HG03521 (cell line): ENCODE measurements at regions not wholly inside any gene's neighbourhood (a gene's known extent, or its start where the extent isn't known, plus 50 kb on each side); places are given as distances from the start of the nearest gene placed in this dataset.

Experiments
- ATAC-seq: cut with Tn5 transposase; IDR thresholded peaks from one replicate; pipeline ENCODE4 v1.9.1; 2021; ENCODE audit warnings: mild to moderate bottlenecking, moderate library complexity; ENCODE audit not compliant: unreplicated experiment

DNA sequence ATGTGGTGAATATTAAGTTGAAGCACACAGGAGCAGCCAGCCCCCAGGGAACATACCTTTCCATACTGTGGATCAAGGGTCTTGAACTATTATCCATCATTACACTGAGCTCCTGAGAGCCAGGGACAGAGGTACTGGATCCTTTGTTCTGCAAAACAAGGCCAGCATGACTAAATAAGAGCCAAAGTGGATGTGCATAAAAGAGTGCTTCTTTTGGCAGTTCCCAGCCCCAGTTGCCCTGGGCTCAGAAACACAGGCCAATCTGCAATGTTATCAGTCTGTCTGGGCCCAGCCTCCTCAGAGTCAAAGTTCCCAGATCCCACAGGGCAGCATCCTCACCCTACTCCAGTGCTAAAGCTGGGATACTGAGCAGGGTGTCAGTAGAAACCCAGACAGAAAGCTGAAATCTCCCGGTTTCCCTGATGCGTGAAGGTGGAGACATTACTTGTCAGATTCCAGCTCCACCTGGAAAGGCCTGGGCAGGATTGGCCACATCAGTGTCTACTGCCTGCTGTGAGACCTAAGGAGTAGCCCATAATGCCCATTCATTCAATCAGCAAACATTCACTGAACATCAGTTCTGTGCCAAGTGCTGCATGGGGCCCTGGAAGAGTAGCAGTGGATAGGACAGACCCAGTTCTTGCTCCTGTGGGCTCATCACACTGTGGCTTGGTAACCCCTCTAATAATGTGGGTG is 342.7 kb downstream of the CXCL12 start:
- no peak for ATAC-seq

- ATAC-seq: no peak
Observed at GRCh38 chr10:44039599-44039998, 345.3 kb downstream of the CXCL12 start.

DNA sequence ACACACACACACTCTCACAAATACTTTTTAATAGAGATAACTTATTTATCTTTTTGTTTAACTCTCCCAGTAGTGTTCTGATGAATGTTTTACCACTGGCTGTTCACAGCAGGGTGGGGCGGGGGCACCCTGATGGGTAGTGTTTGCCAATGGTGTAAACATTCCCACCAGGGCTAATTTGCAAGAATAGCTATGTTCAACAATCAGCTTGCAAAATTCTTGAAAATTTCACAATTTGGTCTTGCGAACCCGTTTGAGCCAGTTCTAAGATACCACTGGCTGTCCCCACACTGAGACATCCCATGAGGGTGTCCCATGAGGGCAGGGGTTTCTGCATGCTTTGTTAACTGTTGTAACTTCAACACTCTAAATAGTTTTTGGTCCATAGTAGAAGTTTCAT is 348.5 kb downstream of the CXCL12 start:
- no peak for ATAC-seq

DNA sequence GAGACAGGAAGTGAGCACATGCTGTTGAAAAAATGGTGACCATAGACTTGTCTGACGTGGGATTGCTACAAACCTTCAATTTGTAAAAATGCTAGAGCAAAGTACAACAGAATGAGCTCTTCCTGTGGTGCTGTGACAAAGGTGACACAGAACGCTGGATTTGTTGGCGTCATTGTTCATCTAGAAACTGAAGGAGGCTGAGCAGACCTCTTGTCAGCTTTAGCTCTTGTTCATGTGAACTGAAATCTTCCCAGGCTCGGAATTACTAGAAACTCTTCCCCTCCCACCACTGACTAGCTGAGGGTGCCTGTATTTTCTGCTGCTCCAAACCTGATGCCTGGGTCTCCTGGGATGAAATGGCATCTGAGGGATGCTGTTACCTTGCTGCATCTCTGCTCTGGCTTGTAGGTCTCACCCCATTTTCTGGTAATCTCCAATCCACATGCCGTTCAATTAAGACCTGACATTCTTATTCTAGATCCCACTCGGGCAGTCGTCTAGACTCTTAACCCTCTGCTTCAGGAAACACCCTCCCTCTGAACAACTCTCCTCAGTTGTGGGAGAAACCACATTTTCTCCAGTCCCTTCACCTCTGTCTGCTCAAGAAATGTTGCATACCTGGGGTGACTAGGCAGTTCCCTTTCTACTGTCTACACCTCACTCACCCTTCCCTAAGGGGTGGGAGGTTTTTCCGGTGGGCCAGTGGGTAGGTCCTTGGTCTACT is 349.3 kb downstream of the CXCL12 start:
- ATAC-seq: no peak

DNA sequence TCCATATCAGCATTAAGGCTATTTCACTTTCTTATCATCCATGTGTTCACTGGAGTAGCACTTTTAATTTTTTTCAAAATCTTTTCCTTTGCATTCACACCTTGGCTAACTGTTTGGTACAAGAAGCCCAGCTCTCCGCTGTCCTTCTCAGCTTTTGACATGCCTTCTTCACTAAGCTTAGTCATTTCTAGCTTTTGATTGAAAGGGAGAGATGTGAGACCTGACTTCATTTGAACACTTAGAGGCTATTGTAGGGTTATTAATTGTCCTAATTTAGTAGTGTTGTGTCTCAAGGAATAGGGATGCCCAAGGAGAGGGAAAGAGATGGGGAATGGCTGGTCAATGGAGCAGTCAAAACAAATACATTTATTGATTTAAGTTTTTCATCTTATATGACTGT is 350.0 kb downstream of the CXCL12 start:
- no peak for ATAC-seq

GRCh38 chr10:44033008-44033407 is 351.9 kb downstream of the CXCL12 start:
- no peak for ATAC-seq

GRCh38 chr10:44032216-44032615 is 352.7 kb downstream of the CXCL12 start:
- ATAC-seq: no peak

- ATAC-seq: no peak
Observed at GRCh38 chr10:44030738-44031137, 354.2 kb downstream of the CXCL12 start.

- peak; percentile 72 for ATAC-seq
Observed at GRCh38 chr10:44030132-44030531, 354.8 kb downstream of the CXCL12 start.

DNA sequence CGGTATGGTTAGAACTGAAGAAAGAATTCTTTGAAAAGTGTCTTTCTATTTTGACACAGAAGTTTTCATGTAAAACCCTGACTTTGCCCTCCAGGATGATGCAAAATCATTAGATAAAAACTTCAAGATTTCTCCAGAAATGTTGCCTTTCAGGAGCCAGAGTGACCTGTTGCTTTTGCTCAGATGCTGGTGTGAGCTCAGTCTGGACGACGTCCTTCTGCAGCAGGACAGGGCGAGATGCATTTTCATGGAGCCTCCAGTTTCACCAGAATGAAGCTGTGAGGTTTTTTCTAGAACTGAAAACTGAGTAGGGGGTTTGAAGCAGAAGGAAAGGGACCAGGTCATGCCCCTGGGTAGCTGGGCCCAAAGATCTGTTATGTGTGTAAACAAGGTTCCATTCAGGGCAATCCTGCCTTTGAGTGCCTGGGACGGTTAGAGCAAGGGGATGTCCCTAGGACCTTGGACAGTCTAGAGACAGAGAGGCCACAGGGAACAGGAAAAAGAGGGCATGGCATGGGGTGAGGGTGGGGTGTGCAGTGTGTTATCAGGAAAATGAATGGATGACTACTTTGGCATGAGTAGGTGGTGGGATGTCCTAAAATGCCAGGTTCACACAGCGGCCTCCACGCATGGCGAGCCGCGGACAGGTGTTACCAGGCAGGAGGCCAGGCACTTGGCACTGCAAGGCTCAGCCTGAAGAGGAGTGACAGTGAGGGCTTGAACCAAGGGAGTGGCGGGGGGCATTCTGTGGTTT is 356.3 kb downstream of the CXCL12 start:
- ATAC-seq: no peak

DNA sequence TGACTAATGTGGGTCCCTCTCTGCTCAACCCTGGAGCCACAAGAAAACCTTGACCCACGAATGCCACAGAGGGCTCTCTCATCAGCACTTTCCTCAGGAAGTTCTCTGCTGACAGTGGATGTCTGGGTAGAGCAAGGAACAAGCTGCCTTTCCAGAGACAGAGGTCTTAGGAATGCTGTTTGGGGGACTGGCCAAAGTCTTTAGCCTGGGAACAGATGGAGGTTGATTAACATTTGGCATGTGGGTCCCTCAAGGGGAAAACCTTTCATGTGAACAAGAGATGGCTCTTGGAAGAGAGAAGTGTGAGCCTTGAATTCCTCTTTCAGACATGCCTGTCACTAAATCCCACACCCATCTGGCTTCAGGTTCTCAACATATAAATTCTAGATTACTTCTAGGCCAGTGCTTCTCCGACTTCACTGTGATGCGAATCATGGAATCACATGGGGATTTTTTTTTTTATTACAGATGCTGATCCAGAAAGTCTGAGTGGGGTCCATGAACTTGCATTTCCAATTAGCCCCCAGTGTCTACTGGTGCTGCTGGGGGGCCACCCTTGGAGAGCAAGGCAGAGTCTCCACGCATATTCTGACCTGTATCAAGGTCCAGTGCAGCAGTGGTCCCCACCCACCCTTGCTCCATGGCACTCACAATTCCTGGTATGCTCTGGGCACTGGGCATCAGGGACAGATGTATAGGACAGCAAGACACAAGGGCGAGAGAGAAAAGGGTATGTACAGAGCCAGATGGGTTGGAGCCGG is 360.4 kb downstream of the CXCL12 start:
- ATAC-seq: no peak

DNA sequence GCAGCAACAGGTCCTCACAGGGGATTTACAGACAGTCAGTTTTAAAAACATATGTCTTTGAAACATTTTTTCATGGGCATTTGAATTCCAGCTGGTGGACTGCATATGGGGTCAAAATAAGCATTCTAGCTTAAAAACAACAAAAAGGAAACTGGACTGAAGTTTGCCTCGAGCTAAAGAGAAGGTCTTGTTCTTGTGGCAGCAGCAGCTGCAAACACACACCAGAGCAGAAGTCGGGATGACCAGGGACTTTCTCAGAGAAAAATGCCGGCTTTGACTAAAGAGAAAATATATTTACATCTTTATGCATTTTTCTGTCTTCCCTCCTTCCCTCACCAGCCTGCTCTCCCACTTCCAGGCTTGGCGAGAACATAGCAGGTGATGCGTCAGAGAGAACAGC is 361.4 kb downstream of the CXCL12 start:
- ATAC-seq: no peak

DNA sequence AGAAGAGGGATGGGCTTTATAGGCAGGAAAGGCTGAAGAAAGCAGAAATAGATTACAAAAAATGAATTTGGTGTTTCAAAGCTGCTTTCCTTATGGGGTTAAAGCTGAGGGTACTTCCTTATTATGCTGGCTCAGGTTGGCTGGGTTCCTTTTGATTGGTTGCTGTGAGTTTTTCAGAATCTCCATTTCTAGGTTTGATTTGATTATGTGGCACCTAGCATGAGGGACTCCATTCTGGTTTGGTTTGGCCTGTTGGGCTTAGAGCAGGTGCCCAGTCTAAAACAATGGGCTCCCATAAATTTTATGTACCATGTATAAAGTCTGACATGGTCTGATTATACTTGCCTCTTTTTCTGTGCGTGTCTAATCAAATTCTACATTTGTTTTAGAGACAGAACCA is 362.7 kb downstream of the CXCL12 start:
- no peak for ATAC-seq

GRCh38 chr10:44020322-44021111 is 364.4 kb downstream of the CXCL12 start:
- no peak for ATAC-seq

- no peak for ATAC-seq
Observed at GRCh38 chr10:44017483-44018145, 367.3 kb downstream of the CXCL12 start.

- ATAC-seq: no peak
Observed at GRCh38 chr10:44016589-44017482, 368.1 kb downstream of the CXCL12 start.

- ATAC-seq: no peak
Observed at GRCh38 chr10:44015702-44016500, 367.2 kb upstream of the ZNF32 start.

DNA sequence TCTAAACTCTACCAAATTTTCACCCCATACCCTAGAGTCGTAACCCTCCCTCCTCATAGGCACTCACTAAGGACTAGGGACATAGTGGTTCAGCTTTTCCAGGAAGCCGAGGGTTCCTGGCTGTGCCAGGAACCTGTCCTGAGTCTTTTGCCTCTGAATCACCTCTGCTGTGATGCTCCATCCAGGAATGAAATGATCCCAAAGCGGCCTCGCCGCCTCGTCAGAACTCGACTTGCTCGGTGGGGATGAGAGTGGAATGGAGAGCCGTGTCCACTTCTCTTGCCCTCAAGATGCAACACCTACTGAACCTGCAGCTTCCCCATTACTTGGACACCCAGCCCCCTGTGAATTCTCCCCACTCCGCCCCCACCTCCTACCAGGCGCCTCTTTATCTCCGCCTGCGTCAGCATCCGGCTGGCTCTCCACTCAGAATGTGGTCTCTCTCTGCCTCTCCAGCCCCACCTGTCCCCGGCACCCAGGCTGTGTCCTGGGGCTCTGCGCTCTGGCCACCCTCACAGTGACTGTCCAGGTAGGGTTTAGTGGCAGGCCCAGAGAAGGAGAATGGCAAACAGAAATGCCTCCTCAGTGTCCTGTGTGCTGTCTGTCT is 366.1 kb upstream of the ZNF32 start:
- ATAC-seq: no peak
